GM19467 (cell line): ENCODE measurements at regions not wholly inside any gene's neighbourhood (a gene's known extent, or its start where the extent isn't known, plus 50 kb on each side); places are given as distances from the start of the nearest gene placed in this dataset.

Experiments
- ATAC-seq: cut with Tn5 transposase; IDR thresholded peaks from one replicate; pipeline ENCODE4 v1.9.1; 2021; ENCODE audit warnings: mild to moderate bottlenecking, moderate library complexity; ENCODE audit not compliant: unreplicated experiment

- no peak for ATAC-seq
These were observed 111.1 kb upstream of the RIOK3 start for GRCh38 chr18:23341983-23342382.

- no peak for ATAC-seq
These were observed 110.6 kb upstream of the RIOK3 start for GRCh38 chr18:23342506-23342905.

DNA sequence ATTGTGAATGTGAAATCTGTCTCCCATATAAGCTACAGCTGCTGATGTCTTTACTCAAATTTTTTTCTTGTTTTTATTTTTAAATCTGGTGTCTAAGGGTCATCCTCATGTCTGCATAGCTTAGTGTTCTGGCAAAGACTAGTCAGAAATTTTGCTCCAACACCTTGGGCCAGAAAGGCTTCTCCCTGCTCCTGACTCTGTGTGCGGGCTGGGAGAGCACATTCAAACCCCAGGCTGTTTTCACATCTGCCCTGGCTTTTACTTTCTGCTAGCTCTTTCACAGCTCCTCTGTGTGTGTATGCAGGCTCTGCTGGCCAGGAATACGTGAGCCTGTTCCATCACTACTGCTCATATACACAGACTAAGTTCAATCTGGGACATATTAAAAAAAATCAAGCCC lies 102.9 kb upstream of the RIOK3 start:
- no peak for ATAC-seq

DNA sequence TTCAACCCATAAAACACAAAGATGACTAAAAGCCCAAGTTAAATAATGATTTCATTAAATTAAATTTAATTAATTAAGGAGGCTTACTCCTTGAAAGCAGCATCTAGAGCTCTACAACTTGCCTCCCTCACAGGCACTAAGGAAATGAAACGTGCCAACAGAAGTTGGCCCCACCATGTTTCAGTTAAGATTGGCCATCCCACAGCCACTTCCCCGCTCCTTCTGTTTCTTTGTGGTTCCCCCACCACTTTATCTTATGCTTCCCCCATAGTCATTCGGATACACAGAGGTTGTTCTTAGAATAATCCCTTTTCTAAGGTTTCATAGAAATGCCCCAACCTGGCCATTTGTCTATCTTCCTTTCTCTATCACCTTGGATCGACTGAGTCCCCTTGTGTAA lies 101.6 kb upstream of the RIOK3 start:
- no peak for ATAC-seq

DNA sequence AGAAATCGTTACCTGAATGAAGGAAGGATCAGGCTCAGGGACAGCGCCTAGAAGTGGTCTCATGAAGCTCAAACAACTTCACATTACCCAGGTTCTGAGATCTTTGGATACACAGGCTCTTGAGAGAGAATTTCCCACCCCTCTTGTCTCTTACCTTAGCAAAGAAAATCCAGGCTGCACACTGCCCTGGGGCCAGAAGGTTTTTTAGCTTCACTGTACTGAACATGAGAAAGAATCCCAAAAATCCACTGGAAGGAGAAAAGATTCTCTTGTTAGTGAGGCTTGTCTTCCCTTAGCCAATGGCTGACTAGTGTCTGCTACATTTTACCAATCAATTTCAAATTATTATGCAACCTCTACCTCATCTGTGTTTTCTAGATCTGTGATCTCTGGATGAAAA lies 101.0 kb upstream of the RIOK3 start:
- ATAC-seq = no peak

GRCh38 chr18:23353459-23353858 lies 99.6 kb upstream of the RIOK3 start:
- no peak for ATAC-seq

DNA sequence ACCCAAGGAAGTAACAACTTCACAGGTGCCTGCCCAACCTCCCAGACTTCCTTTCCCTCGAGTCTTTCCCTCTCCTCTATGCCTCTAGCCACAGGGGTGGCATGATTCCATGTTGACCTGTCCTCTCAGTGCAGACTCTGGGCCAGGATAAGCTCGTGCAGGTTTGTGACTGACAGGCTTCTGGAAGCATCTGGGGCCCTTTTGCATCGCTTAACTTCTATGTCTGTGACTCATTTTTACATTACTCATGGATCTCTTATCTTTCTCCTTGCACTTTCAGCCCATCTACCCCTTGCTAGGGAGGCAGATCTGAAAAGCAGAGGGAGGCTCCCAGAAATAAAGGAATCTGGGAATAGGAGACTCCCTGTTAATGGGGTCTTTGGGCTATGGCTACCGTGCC lies 98.5 kb upstream of the RIOK3 start:
- no peak for ATAC-seq

DNA sequence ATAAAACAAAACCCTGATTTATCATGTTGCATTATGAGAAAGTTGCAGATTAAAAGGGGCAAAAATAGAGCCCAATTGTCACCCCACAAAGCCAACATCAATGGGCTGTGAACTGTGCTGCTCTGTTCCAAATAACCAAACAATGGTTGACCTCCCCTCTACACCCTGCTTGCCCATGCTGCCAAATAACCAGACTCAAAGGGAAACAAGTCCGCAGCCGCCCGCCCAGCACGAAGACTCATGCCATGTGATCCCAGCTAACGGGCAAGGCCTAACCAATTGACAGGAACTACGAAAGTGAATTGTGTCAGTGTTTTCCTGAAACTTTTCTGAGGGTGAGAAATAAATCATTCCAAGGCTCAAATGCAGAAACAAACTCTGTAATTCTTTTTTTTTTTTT lies 97.9 kb upstream of the RIOK3 start:
- no peak for ATAC-seq

- ATAC-seq = no peak
These were observed 96.7 kb upstream of the RIOK3 start for GRCh38 chr18:23356424-23356823.

GRCh38 chr18:23356915-23357601 lies 96.0 kb upstream of the RIOK3 start:
- no peak for ATAC-seq

GRCh38 chr18:23357996-23358594 lies 95.0 kb upstream of the RIOK3 start:
- ATAC-seq = no peak

DNA sequence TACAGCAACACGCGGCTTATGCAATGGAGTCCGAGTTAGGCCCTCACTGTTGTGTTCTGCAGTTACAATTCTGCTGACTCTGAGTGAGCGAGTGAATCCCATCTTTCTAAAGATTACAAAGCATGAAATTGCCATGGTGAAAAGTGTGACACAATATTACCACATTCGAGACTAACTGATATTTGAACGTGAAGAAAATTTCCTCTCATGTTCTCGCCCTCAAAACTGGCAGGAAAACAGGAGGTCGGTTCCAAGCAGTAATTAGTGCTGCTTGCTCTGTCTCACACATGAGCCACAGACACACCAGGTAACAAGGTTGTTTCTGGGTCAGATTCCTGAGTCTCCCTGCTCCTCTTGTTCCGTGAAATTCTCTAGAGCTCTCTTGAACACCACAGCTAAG lies 93.7 kb upstream of the RIOK3 start:
- no peak for ATAC-seq

DNA sequence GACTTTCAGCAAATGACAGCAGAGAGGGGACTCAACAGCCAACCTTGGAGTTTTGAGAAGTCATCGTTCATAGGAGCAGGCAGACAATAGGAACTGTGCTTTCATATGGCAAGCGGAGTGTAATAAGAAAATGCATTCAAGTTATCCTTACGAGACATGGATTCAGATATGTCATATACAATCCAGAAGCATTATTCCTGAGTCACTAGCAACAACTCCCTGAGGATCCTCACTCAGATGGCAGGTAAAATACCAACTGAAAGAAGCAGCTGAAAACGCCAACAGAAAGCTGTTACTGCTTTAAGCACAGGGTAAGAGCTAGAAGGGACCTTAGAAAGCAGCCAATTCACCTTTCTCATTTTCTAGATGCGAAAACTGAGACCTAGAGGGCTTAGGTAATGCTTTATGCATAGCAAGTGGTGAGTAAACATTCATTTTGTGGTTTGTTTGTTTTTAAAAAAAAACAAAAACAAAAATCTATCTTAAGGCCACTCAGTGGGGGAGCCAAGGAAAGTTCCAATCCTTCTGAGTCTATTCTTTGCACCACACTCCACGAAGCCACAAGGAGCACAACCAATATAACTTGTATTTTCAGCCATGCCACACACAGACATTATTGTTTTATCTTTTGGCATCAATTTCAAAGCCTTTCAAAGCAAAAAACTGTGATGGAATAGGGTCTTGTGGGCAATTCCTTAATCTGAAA lies 89.1 kb upstream of the RIOK3 start:
- ATAC-seq = no peak

GRCh38 chr18:23365602-23366001 lies 87.5 kb upstream of the RIOK3 start:
- no peak for ATAC-seq

- no peak for ATAC-seq
These were observed 83.8 kb upstream of the RIOK3 start for GRCh38 chr18:23369266-23369665.

GRCh38 chr18:23373570-23373969 lies 79.5 kb upstream of the RIOK3 start:
- ATAC-seq = no peak

DNA sequence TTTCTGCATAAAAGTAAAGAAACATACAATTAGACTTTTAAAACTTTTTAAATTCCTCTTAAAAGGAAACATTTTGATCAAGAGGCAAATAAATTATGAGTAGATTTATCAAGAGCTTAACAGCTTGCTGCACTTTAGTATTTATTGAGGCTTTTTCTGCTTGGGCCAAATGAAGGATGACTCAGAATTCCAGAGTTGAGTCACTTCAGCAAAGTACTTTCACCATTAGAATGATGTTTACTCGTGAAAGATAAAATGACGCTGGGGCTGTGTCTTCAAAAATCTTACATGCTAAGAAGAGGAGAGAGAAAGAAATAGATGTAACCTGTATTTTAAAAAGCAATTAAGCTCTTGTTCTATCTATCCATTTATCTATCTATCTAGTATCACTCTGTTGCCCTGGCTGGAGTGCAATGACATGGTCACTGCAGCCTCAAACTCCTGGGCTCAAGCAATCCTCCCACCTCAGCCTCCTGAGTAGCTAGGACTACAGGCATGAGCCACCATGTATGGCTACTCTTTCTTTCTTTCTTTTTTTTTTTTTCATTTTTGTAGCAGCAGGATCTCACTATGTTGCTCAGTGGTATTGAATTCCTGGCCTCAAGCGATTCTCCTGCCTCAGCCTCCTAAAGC lies 75.3 kb upstream of the RIOK3 start:
- no peak for ATAC-seq

DNA sequence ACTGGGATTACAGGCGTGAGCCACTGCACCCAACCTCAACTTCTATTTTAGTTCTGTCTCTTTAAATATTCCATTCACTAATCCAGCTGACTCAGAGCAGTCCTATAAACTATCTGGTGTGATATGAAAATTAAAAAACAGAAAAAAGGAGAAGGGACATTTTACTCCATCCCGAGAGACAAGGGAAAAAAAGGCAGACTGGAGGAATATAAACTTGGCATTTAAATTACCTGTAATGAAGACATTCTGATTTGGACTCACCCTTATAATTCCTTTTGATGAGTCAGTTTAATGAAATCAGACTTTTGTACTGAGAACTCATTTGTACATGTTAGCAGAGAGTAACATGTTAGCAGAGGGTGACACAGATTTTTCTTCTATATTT lies 74.8 kb upstream of the RIOK3 start:
- ATAC-seq = no peak

DNA sequence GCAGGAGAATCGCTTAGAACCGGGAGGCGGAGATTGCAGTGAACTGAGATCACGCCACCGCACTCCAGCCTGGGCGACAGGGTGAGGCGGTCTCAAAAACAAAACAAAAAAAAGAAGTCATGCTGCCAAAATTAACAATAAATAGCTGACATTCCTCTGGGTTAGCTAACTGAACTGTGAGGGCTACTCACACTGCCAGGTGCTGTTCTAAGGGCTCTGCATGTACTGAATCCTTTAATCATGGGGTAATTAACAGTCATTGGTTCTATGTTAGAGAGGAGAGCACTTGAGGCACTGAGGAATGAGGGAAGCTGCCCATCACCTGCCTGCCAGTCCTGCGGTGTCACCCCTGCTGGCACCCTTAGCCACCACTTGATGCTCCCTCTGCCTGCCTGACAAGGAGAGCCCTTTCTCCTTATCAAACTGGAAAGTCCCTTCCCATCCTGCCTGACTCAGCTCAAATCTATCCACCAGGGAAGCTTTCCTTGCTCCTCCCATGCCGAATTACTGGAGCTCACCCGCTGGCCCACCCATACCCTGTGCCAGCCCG lies 73.0 kb upstream of the RIOK3 start:
- no peak for ATAC-seq

GRCh38 chr18:23380817-23381216 lies 72.3 kb upstream of the RIOK3 start:
- ATAC-seq = no peak

- ATAC-seq = no peak
These were observed 69.6 kb upstream of the RIOK3 start for GRCh38 chr18:23383494-23383893.
